Epithelial cell of proximal tubule (primary cell): ENCODE measurements at regions not wholly inside any gene's neighbourhood (a gene's known extent, or its start where the extent isn't known, plus 50 kb on each side); places are given as distances from the start of the nearest gene placed in this dataset.

ENCODE experiments used
- DNase-seq: peaks from one replicate; pipeline ENCODE4 v3.0.0-alpha.2; 2011; ENCODE audit warnings: low read depth
- H3K4me3 ChIP-seq: 2 replicates; pipeline ENCODE4 v1.5.1; 2011; ENCODE audit warnings: low read depth, mild to moderate bottlenecking, low read length
- TF ChIP-seq, protein P1 (sequence below): conservative IDR thresholded peaks from 2 replicates; pipeline ENCODE4 v1.5.1; 2012; ENCODE audit warnings: low read depth, mild to moderate bottlenecking, low read length

DNA sequence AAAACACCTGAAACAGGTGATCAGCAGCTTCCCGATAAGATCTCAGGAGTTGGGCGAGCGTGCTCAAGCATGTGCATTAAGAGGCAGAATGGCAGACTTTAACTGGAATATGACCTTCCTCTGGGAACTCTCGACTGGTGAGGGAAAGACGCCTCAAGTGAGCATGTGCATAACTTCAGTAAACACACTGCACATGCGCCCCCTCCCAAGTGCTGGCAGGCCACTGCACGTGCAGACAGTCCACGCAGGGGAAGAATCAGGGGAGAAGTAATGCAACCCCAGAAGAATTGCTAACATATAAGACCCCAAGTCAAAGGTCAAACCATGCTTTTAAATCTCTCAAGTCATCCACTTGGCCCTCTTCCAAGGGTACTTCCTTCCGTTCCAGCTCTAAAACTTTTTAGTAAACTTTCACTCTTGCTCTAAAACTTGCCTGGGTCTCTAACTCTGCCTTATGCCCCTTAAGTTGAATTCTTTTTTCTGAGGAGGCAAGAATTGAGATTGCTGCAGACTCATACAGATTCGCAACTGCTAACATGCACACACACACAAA lies 541.0 kb downstream of the TNS3 start:
- TF ChIP-seq, protein P1, sequence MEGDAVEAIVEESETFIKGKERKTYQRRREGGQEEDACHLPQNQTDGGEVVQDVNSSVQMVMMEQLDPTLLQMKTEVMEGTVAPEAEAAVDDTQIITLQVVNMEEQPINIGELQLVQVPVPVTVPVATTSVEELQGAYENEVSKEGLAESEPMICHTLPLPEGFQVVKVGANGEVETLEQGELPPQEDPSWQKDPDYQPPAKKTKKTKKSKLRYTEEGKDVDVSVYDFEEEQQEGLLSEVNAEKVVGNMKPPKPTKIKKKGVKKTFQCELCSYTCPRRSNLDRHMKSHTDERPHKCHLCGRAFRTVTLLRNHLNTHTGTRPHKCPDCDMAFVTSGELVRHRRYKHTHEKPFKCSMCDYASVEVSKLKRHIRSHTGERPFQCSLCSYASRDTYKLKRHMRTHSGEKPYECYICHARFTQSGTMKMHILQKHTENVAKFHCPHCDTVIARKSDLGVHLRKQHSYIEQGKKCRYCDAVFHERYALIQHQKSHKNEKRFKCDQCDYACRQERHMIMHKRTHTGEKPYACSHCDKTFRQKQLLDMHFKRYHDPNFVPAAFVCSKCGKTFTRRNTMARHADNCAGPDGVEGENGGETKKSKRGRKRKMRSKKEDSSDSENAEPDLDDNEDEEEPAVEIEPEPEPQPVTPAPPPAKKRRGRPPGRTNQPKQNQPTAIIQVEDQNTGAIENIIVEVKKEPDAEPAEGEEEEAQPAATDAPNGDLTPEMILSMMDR, result no peak
- DNase-seq, result no peak
- no peak overlapping the region for H3K4me3 ChIP-seq

DNA sequence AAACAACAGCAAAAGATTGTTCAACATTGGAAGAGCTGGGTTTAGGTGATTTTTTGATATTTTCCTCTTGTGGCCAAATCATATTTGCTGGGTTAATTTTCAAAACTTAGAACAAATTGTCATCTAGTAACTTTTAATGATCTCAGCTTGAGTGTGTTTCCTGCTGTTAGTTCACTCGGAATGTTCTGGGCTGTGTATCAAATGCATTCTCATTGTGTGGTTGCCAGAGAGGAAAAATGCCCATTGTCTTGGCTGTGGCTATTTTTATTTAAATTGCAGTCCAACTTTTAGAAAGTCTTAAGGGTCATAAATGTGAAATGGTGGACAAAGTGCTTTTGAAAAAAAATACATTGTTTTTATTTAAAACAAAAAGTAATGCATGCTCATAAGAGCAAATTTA lies 542.0 kb downstream of the TNS3 start:
- DNase-seq, result no peak
- no peak overlapping the region for H3K4me3 ChIP-seq
- TF ChIP-seq, protein P1, result no peak

DNA sequence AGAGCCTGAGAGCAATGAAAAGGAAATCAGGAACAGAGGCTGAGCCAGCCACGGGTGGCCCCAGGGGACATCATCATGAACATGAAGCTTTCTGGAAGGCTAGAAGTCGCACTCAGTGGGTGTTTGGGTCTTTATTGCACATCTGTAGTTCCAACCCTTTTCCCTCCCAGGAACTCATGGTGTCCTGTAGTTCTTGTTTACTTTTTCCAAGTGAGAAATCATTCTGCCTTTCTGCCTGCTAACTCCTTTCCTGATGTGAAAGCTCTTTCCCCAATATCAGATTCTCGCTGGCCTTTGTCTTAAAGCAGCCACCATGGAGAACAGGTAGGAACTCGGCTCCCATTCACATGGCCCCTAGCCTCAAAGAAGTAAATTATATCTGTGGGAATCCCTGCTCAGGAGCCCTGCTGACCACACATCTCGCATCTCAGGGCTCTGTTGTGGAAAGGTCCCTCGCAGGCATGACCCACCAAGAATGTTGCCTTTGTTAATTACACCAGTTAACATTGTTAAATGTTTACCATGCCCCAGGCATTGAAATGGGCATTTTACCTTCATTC lies 542.7 kb downstream of the TNS3 start:
- no peak for DNase-seq
- TF ChIP-seq, protein P1, result no peak

DNA sequence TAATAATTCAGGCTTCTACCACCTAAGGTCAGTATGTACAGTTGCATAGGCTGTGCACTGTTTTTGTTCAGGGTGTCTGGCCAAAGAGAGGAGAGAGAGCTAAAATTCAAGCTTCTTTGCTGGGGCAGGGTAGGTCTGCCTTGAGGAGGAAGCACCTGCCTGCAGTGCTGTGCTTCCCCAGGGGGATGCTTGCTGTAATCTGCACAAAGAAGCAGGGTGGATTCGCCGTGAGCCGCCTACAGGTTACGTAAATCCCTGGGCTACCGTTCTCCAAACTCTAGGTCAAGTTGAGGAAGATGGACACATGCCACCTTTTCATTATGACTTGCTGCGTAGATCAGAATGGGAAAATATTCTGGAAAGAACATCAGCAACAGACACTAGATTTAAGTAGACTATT lies 543.3 kb downstream of the TNS3 start:
- TF ChIP-seq, protein P1, result no peak
- H3K4me3 ChIP-seq, result no peak overlapping the region
- DNase-seq, result no peak

More for the DNA sequence above, 542.7 kb downstream of the TNS3 start:
- H3K4me3 ChIP-seq, result no peak overlapping the region

DNA sequence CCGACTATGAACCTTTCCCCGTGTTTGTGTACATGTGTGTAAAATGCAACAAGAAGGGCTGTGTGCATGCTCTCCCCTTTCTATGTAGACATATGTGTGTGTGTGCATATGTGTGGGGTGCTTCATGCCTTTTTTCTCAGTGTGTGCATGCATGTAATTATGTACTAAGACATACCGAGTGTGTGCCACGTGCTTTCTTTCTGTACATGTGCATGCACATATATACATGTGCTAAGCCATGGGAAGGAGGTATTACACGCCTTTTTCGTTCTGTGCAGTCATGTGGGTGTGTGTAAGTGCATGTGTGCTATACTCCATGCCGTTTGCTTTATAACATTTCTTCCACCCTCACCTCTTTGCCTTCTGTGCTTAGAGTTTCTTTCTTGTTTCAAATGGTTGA lies 544.3 kb downstream of the TNS3 start:
- DNase-seq, result no peak
- TF ChIP-seq, protein P1, result no peak
- no peak overlapping the region for H3K4me3 ChIP-seq

DNA sequence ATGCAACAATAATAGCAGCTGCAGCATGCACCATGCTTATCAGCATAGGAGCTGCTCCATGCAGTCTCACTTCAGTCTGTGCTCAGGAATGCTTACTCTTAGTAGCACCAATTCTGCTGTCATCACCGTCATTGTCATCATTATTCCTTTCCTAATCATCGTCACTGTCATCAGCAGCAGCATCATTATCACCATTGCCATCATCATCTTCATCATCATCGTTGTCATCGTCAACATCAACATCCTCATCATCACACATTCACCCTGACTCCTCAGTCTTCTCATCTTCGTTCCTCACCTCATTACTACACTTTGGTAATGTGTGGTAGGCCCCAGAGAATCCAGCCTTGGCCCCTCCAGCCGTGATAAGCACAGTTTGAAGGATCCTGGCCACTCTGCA lies 545.0 kb downstream of the TNS3 start:
- TF ChIP-seq, protein P1, result no peak
- no peak for DNase-seq
- H3K4me3 ChIP-seq, result no peak overlapping the region

DNA sequence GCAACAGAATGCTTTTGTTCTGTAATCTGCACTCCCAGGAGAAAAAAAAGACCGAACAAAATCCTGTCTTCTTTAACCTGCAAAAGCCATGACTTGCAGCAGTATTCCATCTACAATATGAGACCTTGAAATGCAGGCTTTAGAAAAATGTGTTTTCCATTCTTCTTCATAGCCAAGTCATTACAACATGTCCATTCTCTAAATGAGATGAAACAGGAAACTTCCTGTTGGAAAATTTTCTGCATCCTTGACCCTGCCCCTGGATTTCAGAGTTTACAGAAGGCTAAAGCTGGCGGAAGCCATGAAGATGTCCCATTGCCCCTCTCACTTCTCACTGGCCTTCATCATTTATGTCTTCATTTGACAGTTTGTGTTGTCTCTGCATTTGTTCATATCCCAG lies 546.4 kb downstream of the TNS3 start:
- TF ChIP-seq, protein P1, result no peak
- no peak overlapping the region for H3K4me3 ChIP-seq
- DNase-seq, result no peak
